Keratinocyte (primary cell): ENCODE measurements at regions not wholly inside any gene's neighbourhood (a gene's known extent, or its start where the extent isn't known, plus 50 kb on each side); places are given as distances from the start of the nearest gene placed in this dataset.

Experiments used
- EZH2 ChIP-seq: IDR thresholded peaks from one replicate; pipeline ENCODE4 v1.6.1; 2012; ENCODE audit warnings: inconsistent platforms, mild to moderate bottlenecking, low read length, moderate library complexity
- TF ChIP-seq, protein P1 (sequence below), 3 experiments: IDR thresholded peaks in 1 of 3; conservative IDR thresholded peaks in 1 of 3; optimal IDR thresholded peaks in 1 of 3; 2 replicates in 2 of 3; 3 replicates in 1 of 3; pipeline versions ENCODE3 to v1.5.1; 2011; ENCODE audit warnings: low read length in 3 of 3, mild to moderate bottlenecking in 3 of 3, moderate library complexity in 2 of 3, control low read depth in 1 of 3, inconsistent platforms in 1 of 3; ENCODE audit not compliant: insufficient read depth in 2 of 3; ENCODE audit errors: extremely low read depth in 1 of 3

DNA sequence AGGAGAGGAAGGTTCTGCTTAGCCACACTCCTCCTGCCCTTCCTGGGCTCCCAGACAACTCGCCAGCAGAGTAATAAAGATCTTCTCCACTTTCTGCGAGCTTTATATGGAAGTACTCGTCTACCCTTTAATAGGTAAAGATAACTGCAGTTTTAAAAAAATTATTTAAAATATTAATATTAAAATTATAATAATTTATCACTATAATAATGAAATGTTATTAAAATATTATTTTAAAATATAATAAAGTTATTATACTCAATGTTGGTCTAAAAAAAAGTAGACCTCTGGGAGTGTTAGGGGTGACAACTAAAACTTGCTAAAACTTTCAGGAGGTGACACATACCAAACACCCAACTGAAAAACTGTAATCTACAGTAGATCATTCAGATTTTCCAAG, 81.5 kb downstream of the RBM43 start:
- TF ChIP-seq, protein P1, sequence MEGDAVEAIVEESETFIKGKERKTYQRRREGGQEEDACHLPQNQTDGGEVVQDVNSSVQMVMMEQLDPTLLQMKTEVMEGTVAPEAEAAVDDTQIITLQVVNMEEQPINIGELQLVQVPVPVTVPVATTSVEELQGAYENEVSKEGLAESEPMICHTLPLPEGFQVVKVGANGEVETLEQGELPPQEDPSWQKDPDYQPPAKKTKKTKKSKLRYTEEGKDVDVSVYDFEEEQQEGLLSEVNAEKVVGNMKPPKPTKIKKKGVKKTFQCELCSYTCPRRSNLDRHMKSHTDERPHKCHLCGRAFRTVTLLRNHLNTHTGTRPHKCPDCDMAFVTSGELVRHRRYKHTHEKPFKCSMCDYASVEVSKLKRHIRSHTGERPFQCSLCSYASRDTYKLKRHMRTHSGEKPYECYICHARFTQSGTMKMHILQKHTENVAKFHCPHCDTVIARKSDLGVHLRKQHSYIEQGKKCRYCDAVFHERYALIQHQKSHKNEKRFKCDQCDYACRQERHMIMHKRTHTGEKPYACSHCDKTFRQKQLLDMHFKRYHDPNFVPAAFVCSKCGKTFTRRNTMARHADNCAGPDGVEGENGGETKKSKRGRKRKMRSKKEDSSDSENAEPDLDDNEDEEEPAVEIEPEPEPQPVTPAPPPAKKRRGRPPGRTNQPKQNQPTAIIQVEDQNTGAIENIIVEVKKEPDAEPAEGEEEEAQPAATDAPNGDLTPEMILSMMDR (optimal IDR thresholded peaks at IDR 0.05 in 1 of 3, IDR thresholded peaks at IDR 0.05 in 1 of 3, conservative IDR thresholded peaks at IDR 0.05 in 1 of 3; ENCODE audit: extremely low read depth in 1 of 3, insufficient read depth in 2 of 3, low read length in 3 of 3) = no peak
- no peak for TF ChIP-seq EZH2
